ENCODE measurements at regions not wholly inside any gene's neighbourhood (a gene's known extent, or its start where the extent isn't known, plus 50 kb on each side); places are given as distances from the start of the nearest gene placed in this dataset.
A peak's percentile ranks its signal among the peaks of the same experiment; 100 is the strongest.
"Not testable (repeated sequence)": the region's sequence is repeated elsewhere in the genome, so short reads cannot be mapped to it uniquely, and the experiment has no call there.

DNA sequence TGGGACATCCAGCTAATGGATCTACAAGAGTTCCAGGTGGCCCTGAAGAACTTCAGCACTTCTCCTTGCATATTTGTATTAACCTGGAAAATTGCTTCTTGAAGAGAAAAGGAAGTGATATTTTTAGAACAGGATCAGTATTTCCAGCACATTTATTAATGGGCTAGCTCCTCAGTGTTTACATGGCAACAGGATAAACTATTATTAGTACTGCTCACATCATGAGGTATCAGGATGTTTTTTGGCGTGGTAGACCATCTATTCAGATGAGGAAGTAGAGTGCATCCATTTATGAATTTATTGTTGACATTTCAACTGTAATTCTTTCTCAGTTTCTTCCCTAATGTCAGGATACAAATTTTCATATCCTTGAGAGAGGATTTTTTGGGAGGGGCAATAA, 144.4 kb downstream of the KCNRG start:
- DNase-seq: no peak

GRCh38 chr13:50161052-50161451, 145.8 kb downstream of the KCNRG start:
- peak; percentile 17 for DNase-seq

DNA sequence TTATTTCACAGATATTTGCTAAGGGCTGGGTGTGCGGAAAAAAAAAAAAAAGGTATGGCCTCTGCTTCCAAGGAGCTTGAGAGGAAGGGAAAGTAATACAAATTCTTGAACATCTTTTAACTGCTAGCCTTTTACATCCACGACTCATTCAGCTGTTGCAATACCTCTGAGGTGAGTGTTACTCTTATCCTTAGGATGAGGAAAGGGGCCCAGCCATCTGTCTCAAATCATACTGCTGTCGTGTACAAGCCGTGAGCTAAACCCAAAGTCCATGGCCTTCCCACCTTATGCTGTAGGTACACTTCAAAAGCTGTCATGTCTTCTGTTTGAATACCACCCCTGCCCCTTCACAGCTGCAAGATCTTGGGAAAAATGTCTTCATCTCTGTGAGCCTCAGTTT, 146.8 kb downstream of the KCNRG start:
- DNase-seq: no peak

DNA sequence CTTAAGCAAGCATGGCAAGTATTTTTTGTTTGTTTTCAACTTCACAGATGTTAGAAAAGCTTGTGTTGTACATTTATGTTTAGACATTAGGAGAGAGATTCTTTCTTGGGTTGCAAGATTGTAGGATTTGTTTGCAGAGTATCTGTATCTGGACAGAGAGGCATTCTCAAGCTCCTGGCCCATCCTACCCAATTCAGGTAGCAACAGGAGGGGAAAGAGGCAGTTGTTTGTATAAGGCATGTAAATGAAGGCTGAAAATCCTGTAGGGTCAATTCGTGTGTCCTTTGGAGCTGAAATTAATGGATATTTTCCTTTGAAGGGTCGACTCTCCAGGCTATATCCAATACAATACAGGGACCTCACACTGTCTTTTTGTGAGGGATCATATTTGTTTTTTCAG, 147.3 kb downstream of the KCNRG start:
- DNase-seq: no peak

- DNase-seq: no peak
Observed at GRCh38 chr13:50167224-50167947, 152.1 kb downstream of the KCNRG start.

DNA sequence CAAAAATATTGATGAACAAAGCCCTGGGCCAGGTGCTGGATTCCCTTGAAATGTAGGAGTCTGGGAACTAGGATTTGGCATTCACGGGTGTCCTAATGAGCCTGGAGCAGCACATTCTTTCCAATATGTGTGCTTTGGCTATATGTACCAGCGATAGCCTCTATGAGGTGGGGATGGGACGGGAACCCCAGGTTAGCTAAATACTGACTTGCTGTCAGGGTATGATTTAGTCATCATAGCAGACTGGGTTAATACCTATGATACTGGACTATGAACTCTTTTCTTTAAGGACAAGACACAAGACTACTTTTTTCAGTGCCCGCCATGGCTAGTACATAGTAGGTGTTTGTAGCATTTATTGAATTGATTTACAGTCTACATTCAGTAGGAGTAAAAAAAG, 152.7 kb downstream of the KCNRG start:
- DNase-seq: no peak

GRCh38 chr13:50168786-50169185, 153.5 kb downstream of the KCNRG start:
- no peak for DNase-seq

DNA sequence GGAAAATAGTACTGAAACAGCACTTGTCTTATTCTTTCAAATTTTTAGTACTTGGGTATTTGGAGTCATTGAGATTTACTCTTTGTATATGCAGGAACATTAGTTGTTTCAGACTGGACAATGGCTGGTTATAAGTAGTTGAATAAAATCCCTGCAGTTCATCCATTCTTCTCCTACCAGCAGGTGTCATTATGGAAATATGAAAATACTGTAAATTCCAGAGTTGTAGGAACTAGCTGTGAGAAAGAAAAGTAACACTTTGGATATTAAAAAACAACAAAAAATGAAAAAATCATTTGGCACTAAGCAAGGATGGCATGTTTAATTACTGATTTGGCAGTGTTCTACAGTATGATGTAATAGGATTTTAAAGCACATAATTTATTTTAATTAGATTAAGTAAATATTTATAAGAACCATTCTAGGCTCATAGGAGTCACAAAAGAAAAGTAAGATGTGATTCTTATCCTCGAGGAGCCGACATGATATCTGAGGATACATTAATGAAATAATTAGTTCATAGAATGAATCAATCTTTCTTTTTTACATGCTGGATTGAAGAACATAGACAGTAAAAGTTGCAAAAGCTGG, 155.3 kb downstream of the KCNRG start:
- no peak for DNase-seq

GRCh38 chr13:50171590-50172282, 156.5 kb downstream of the KCNRG start:
- no peak for DNase-seq

DNA sequence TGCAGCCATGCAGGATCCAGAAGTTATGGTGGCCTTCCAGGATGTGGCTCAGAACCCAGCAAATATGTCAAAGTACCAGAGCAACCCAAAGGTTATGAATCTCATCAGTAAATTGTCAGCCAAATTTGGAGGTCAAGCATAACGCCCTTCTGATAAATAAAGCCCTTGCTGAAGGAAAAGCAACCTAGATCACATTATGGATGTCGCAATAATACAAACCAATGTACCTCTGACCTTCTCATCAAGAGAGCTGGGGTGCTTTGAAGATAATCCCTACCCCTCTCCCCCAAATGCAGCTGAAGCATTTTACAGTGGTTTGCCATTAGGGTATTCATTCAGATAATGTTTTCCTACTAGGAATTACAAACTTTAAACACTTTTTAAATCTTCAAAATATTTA, 157.8 kb downstream of the KCNRG start:
- DNase-seq: not testable (repeated sequence)

DNA sequence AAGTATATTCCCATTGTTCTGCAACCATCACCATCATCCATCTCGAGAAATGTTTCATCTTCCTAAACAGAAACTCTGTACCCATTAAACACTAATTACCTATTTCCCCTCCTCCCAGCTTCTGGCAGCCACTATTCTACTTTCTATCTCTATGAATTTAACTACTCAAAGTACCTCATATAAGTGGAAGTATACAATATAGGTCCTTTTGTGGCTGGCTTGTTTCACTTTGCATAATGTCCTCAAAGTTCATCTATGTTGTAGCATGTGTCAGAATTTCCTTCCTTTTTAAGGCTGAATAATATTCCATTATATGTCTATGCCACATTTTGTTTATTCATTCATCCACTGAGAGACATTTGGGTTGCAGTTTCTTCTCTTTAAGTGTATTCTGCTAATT, 159.4 kb downstream of the KCNRG start:
- no peak for DNase-seq

- no peak for DNase-seq
Observed at GRCh38 chr13:50179977-50180376, 164.7 kb downstream of the KCNRG start.

DNA sequence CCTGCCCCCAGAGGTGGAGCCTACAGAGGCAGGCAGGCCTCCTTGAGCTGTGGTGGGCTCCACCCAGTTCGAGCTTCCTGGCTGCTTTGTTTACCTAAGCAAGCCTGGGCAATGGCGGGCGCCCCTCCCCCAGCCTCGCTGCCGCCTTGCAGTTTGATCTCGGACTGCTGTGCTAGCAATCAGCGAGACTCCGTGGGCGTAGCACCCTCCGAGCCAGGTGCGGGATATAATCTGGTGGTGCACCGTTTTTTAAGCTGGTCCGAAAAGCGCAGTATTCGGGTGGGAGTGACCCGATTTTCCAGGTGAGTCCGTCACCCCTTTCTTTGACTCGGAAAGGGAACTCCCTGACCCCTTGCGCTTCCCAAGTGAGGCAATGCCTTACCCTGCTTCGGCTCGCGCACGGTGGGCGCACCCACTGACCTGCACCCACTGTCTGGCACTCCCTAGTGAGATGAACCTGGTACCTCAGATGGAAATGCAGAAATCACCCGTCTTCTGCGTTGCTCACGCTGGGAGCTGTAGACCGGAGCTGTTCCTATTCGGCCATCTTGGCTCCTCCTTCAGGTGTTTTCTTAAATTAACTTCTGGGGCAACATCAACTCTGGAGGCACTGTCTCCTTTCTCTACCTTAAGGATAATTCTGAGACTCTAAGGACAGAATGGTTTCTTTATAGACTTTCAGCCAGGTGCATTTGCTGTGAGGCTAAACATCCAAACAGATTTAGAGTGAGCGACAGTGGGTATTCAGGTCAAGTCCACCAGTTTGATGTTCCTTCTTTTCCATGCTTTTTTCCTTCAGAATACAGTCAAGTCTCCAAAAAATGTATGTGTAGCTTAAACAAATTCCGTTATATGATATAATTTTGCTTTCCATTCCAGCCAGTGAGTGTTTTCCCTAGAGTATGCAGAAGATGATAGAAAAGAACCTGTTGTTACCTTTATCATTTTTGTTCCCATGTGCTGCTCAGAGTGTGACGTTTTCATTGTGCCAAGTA, 170.8 kb downstream of the KCNRG start:
- DNase-seq: not testable (repeated sequence)

- DNase-seq: no peak
Observed at GRCh38 chr13:50187352-50188029, 172.2 kb downstream of the KCNRG start.

GRCh38 chr13:50188696-50189095, 173.5 kb downstream of the KCNRG start:
- DNase-seq: no peak

- DNase-seq: no peak
Observed at GRCh38 chr13:50189450-50189849, 174.2 kb downstream of the KCNRG start.

DNA sequence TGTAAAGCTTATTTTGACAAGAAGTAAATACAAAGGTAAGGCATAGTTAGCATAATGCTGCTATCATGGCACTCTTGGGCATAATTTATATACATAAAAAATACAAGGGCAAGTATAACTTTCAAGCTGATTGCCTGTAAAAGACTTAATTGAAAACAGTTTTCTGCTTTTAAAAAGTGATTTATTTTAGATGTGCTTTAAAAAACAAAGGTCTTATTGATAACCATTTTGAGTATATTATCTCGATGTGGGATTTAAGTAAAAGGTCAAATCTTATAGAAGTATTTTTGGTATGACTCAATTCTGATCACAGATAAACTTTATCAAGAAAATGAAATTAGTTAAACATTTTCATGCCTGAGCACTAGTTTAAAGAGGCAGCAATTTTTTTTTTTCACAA, 175.8 kb downstream of the KCNRG start:
- DNase-seq: no peak

DNA sequence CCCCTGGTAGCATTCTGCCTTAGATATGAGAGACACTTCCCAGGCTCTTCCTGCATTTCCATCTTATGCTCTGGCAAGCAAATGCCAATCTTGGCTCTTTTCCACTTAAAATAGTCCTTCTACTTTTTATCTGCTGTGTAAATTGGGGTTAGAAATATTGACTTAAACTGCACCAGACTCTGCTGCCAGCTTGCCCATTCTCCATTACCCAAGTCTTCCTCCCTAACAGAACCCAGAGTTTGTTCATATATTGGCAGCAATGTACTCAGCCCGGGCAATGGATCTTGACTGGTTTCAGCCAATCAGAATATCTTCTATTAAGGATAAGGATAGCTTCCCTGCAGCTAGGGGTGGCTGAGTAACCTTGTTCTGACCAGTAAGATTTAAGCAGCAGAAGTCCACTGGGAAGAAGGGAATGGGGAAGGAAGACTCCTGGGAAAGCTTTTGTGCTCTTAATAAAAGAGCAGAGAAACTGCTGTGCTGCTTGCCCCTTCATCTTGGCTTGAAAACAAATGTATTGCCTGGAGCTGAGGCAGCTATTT, 177.1 kb downstream of the KCNRG start:
- DNase-seq: no peak

- DNase-seq: no peak
Observed at GRCh38 chr13:50195045-50195444, 179.8 kb downstream of the KCNRG start.

DNA sequence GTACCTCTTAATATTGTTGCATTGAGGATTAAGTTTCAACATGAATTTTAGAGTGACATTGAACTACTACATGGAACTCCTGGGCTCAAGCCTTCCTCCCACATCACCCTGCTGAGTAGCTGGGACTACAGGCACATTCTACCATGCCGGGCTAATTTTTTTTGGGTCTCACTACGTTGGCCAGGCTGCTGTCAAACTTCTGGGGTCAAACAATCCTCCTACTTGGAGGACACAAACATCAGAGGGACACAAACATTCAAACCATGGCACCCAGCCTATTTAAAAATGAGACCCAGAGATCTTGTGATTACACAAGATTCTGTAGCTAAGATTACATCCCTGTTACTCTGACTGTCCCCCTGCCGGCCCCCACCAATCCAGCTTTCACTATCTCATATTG, 180.9 kb downstream of the KCNRG start:
- no peak for DNase-seq

DNA sequence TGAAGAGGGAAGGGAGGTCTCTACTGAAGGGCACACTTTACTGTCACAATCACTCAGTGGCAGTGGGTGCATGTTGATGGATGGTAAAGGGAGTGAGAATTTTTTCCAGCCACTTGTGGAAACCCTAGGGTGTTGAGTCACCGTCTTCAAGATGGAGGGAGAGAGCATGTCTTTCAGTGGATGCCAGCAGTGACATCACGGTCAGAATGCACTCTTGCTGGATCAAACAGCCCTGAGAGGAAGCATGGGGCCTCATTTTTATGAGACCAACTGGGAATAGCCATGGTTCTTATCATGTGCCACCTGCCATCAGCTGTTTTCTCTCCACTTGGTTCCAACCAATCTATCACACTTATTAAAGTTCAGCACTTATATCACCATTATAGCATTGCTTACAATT, 182.5 kb downstream of the KCNRG start:
- DNase-seq: no peak

GRCh38 chr13:50198508-50198907, 183.3 kb downstream of the KCNRG start:
- DNase-seq: peak; percentile 33

All from HCEC 1CT (cell line).